HepG2 (cell line): ENCODE measurements at regions not wholly inside any gene's neighbourhood (a gene's known extent, or its start where the extent isn't known, plus 50 kb on each side); places are given as distances from the start of the nearest gene placed in this dataset.

Experiments used
- ATAC-seq: fragments of 200-7000 bp; cut with Tn5 transposase; 3 replicates; pipeline ENCODE4 v1.9.1; 2020; ENCODE audit warnings: mild to moderate bottlenecking, moderate library complexity
- BruUV-seq: library from RNA; stranded (reverse); fragments of 400-500 nt; replicated peaks from 2 replicates; lab custom pipeline; 2021; lab: Mats Ljungman, UMichigan
- CTCF ChIA-PET: fragments of 300-600 bp; formaldehyde crosslinking; extraction: SDS; loops from one replicate; lab custom pipeline; 2021; ENCODE audit warnings: low total read pairs, inconsistent platforms, low intra/inter-chr PET ratio; lab: Yijun Ruan, JAX
- POLR2A ChIA-PET: fragments of 350-600 bp; sonication (Branson Sonifier 250); formaldehyde crosslinking; loops from one replicate; lab custom pipeline; 2020; ENCODE audit warnings: antibody characterized with exemption, inconsistent platforms; lab: Yijun Ruan, JAX
- DNase-seq: peaks from one replicate; pipeline ENCODE4 v3.0.0-alpha.2; 2015; ENCODE audit warnings: low spot score
- FAIRE-seq: peaks from 3 replicates; lab custom pipeline; 2011; peaks lifted over from hg19 to GRCh38; lab: Jason Lieb, UNC
- H2AFZ ChIP-seq: one replicate; pipeline ENCODE4 v1.6.1; 2011; ENCODE audit warnings: low read length, inconsistent platforms
- H3K27ac ChIP-seq: fragments of 300-600 bp; 3 replicates; pipeline ENCODE4 v1.8.0; 2011; ENCODE audit warnings: mixed run types, mild to moderate bottlenecking, mixed read lengths, low read length, inconsistent platforms; ENCODE audit not compliant: insufficient read depth; ENCODE audit errors: extremely low read length
- H3K27me3 ChIP-seq, 2 experiments: fragments of 200-600 bp in 1 of 2; 2 replicates in 1 of 2; 3 replicates in 1 of 2; pipeline versions ENCODE4 v1.6.0 to v1.8.0; 2011; ENCODE audit warnings: low read length in 2 of 2, mild to moderate bottlenecking in 2 of 2, moderate library complexity in 2 of 2, inconsistent platforms in 1 of 2; ENCODE audit not compliant: insufficient read depth in 2 of 2, control insufficient read depth in 1 of 2
- H3K36me3 ChIP-seq, 2 experiments: fragments of 200-600 bp in 1 of 2; replicated peaks in 1 of 2; 2 replicates in 1 of 2; 3 replicates in 1 of 2; pipeline versions ENCODE4 v1.5.1 to v1.8.0; 2011; ENCODE audit warnings: low read length in 2 of 2, inconsistent platforms in 1 of 2; ENCODE audit not compliant: insufficient read depth in 2 of 2, control insufficient read depth in 1 of 2
- H3K4me1 ChIP-seq: 2 replicates; pipeline ENCODE4 v1.5.1; 2012; ENCODE audit warnings: low read length, inconsistent platforms; ENCODE audit not compliant: insufficient read depth
- H3K4me2 ChIP-seq: 2 replicates; pipeline ENCODE4 v1.6.0; 2011; ENCODE audit warnings: low read depth, low read length, inconsistent platforms
- H3K4me3 ChIP-seq, 3 experiments: fragments of 200-600 bp in 1 of 3; sonication (generic), shearing (Covaris generic) in 1 of 3; replicated peaks in 1 of 3; 2 replicates each; pipeline ENCODE4 v1.5.1; 2011 to 2016; ENCODE audit warnings: low read length in 3 of 3, inconsistent platforms in 2 of 3, low read depth in 2 of 3, mild to moderate bottlenecking in 2 of 3, control low read depth in 1 of 3, mixed read lengths in 1 of 3; ENCODE audit not compliant: insufficient read depth in 1 of 3
- H3K79me2 ChIP-seq: one replicate; pipeline ENCODE4 v1.6.1; 2011; ENCODE audit warnings: low read length, inconsistent platforms; ENCODE audit not compliant: insufficient read depth
- H3K9ac ChIP-seq: 2 replicates; pipeline ENCODE4 v1.6.0; 2011; ENCODE audit warnings: mild to moderate bottlenecking, low read depth, low read length, inconsistent platforms; ENCODE audit not compliant: insufficient read depth
- H3K9me3 ChIP-seq: 2 replicates; pipeline ENCODE4 v1.5.1; 2012; ENCODE audit warnings: mild to moderate bottlenecking, low read length
- H4K20me1 ChIP-seq: 2 replicates; pipeline ENCODE4 v1.6.0; 2011; ENCODE audit warnings: inconsistent platforms, mild to moderate bottlenecking, low read length, moderate library complexity; ENCODE audit not compliant: insufficient read depth
- BRF2 ChIP-seq: sonication (generic); formaldehyde crosslinking; IDR thresholded peaks from 2 replicates; pipeline ENCODE4 v1.8.1; 2022; ENCODE audit warnings: mild to moderate bottlenecking, missing genetic modification reagents
- CBFB ChIP-seq: sonication (generic); formaldehyde crosslinking; IDR thresholded peaks from 2 replicates; pipeline ENCODE4 v1.4.0; 2020; ENCODE audit warnings: missing genetic modification reagents
- CENPT ChIP-seq: sonication (generic); formaldehyde crosslinking; IDR thresholded peaks from 2 replicates; pipeline ENCODE4 v1.8.0; 2022; ENCODE audit warnings: low read depth, mild to moderate bottlenecking, moderate library complexity, missing genetic modification reagents
- EHMT2 ChIP-seq: fragments of 200-600 bp; sonication (generic); IDR thresholded peaks from 2 replicates; pipeline ENCODE4 v1.7.0; 2017; ENCODE audit warnings: antibody characterized with exemption, low read depth, low read length, borderline replicate concordance
- IRF1 ChIP-seq: sonication (generic); formaldehyde crosslinking; IDR thresholded peaks from 2 replicates; pipeline ENCODE4 v1.4.0; 2020; ENCODE audit warnings: low read depth, mild to moderate bottlenecking, missing genetic modification reagents
- NFYB ChIP-seq: sonication (generic); formaldehyde crosslinking; IDR thresholded peaks from 2 replicates; pipeline ENCODE4 v1.4.0; 2020; ENCODE audit warnings: missing genetic modification reagents
- TGIF2 ChIP-seq: IDR thresholded peaks from 2 replicates; pipeline ENCODE4 v1.6.1; 2016; ENCODE audit warnings: control low read depth, missing compliant biosample characterization
- THAP9 ChIP-seq: sonication (generic); formaldehyde crosslinking; IDR thresholded peaks from 2 replicates; pipeline ENCODE4; 2020; ENCODE audit warnings: missing genetic modification reagents, mild to moderate bottlenecking, borderline replicate concordance
- ZMYM2 ChIP-seq: sonication (generic); formaldehyde crosslinking; IDR thresholded peaks from 2 replicates; pipeline ENCODE4 v1.8.0; 2022; ENCODE audit warnings: mild to moderate bottlenecking, missing genetic modification reagents
- ZNF143 ChIP-seq: sonication (generic); formaldehyde crosslinking; IDR thresholded peaks from 2 replicates; pipeline ENCODE4 v1.4.0; 2020; ENCODE audit warnings: missing genetic modification reagents
- ZNF44 ChIP-seq: sonication (generic); formaldehyde crosslinking; IDR thresholded peaks from 2 replicates; pipeline ENCODE4 v1.5.1; 2020; ENCODE audit warnings: mild to moderate bottlenecking, missing genetic modification reagents
- ZNF772 ChIP-seq: sonication (generic); formaldehyde crosslinking; IDR thresholded peaks from 2 replicates; pipeline ENCODE4 v1.5.0; 2020; ENCODE audit warnings: mild to moderate bottlenecking, missing genetic modification reagents
- in situ Hi-C: cut with HindIII; loops from 2 replicates; pipeline ENCODE4 v1.10.0; 2017; ENCODE audit warnings: low pct_unique_long_range_greater_than_20kb; ENCODE audit not compliant: extremely low pct_ligation_motif_present
- intact Hi-C: fragments of 100-400 bp; cut with micrococcal nuclease; formaldehyde crosslinking; loops from one replicate; pipeline ENCODE4 v1.10.0; 2022; ENCODE audit not compliant: unreplicated experiment
- TF ChIP-seq, protein P1 (sequence below): sonication (generic); formaldehyde crosslinking; IDR thresholded peaks from 2 replicates; pipeline ENCODE4 v1.8.0; 2022; ENCODE audit warnings: mild to moderate bottlenecking, missing genetic modification reagents, borderline replicate concordance
- TF ChIP-seq, protein P2 (sequence below): sonication (generic); formaldehyde crosslinking; IDR thresholded peaks from 2 replicates; pipeline ENCODE4 v1.4.0; 2020; ENCODE audit warnings: missing genetic modification reagents

- TF ChIP-seq THAP9 (CRISPR knock-in tag) (no peak), CENPT (CRISPR knock-in tag) (no peak)
- TF ChIP-seq, all 625 proteins: peak for 0
These were observed 558.5 kb downstream of the TMTC2 start (continued) for GRCh38 chr12:83245156-83245555.

- no peak overlapping the region for H3K4me2 ChIP-seq
- FAIRE-seq (no peak), DNase-seq (no peak), ATAC-seq (no peak)
- TF ChIP-seq, protein P1, sequence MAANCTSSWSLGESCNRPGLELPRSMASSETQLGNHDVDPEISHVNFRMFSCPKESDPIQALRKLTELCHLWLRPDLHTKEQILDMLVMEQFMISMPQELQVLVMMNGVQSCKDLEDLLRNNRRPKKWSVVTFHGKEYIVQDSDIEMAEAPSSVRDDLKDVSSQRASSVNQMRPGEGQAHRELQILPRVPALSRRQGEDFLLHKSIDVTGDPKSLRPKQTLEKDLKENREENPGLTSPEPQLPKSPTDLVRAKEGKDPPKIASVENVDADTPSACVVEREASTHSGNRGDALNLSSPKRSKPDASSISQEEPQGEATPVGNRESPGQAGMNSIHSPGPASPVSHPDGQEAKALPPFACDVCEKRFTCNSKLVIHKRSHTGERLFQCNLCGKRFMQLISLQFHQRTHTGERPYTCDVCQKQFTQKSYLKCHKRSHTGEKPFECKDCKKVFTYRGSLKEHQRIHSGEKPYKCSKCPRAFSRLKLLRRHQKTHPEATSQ (CRISPR knock-in tag), result no peak
- TF ChIP-seq TGIF2 (CRISPR knock-in tag) (no peak), ZMYM2 (no peak), IRF1 (CRISPR knock-in tag) (no peak), NFYB (CRISPR knock-in tag) (no peak), ZNF143 (CRISPR knock-in tag) (no peak), EHMT2 (no peak), BRF2 (CRISPR knock-in tag) (no peak), ZNF44 (no peak), CBFB (CRISPR knock-in tag) (no peak), ZNF772 (no peak)
- TF ChIP-seq, protein P2, sequence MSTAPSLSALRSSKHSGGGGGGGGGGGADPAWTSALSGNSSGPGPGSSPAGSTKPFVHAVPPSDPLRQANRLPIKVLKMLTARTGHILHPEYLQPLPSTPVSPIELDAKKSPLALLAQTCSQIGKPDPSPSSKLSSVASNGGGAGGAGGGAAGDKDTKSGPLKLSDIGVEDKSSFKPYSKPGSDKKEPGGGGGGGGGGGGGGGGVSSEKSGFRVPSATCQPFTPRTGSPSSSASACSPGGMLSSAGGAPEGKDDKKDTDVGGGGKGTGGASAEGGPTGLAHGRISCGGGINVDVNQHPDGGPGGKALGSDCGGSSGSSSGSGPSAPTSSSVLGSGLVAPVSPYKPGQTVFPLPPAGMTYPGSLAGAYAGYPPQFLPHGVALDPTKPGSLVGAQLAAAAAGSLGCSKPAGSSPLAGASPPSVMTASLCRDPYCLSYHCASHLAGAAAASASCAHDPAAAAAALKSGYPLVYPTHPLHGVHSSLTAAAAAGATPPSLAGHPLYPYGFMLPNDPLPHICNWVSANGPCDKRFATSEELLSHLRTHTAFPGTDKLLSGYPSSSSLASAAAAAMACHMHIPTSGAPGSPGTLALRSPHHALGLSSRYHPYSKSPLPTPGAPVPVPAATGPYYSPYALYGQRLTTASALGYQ (CRISPR knock-in tag), result no peak
- no peaks in the 10 kb centered on the region for H3K36me3 ChIP-seq
- in situ Hi-C loops (no loop called here), intact Hi-C loops (no loop called here)
- BruUV-seq, result no TSS peak
- peaks cover 80% of the 10 kb centered on the region for H3K9me3 ChIP-seq
- no peak overlapping the region for H3K27ac ChIP-seq
- H3K9ac ChIP-seq, result no peak overlapping the region
- H3K79me2 ChIP-seq, result no peaks in the 10 kb centered on the region
- no peak overlapping the region for H3K4me3 ChIP-seq
- no peaks in the 10 kb centered on the region for H4K20me1 ChIP-seq
- CTCF ChIA-PET, result no interaction called here
- POLR2A ChIA-PET, result no interaction called here
- H3K27me3 ChIP-seq, result no peaks in the 10 kb centered on the region; a peak in 1 of 5 replicates
- H2AFZ ChIP-seq, result no peak overlapping the region
- no peaks in the 10 kb centered on the region for H3K4me1 ChIP-seq
These were observed 557.3 kb downstream of the TMTC2 start for GRCh38 chr12:83244001-83244400.
